ENCODE measurements at regions not wholly inside any gene's neighbourhood (a gene's known extent, or its start where the extent isn't known, plus 50 kb on each side); places are given as distances from the start of the nearest gene placed in this dataset.

GRCh38 chr6:47897247-47897646 is 115.4 kb downstream of the OPN5 start:
- no peak for TF ChIP-seq CTCF (IDR thresholded peaks at IDR 0.05)
- TF ChIP-seq POLR2A (IDR thresholded peaks at IDR 0.05), result no peak

All from thyroid gland (tissue), 4 donors.